GM18499 (cell line): ENCODE measurements at regions not wholly inside any gene's neighbourhood (a gene's known extent, or its start where the extent isn't known, plus 50 kb on each side); places are given as distances from the start of the nearest gene placed in this dataset.
A peak's percentile ranks its signal among the peaks of the same experiment; 100 is the strongest.

ENCODE experiments used
- ATAC-seq: cut with Tn5 transposase; IDR thresholded peaks from one replicate; pipeline ENCODE4 v1.9.1; 2021; ENCODE audit warnings: moderate number of reproducible peaks; ENCODE audit not compliant: insufficient read depth, unreplicated experiment

- no peak for ATAC-seq
These were observed 248.2 kb downstream of the HNMT start for GRCh38 chr2:138212434-138212833.

GRCh38 chr2:138213084-138213483 is 248.8 kb downstream of the HNMT start:
- peak; percentile 83 for ATAC-seq

GRCh38 chr2:138213624-138214023 is 249.4 kb downstream of the HNMT start:
- no peak for ATAC-seq

GRCh38 chr2:138215958-138216357 is 251.7 kb downstream of the HNMT start:
- ATAC-seq: no peak

GRCh38 chr2:138217975-138218374 is 253.7 kb downstream of the HNMT start:
- no peak for ATAC-seq

- ATAC-seq: no peak
These were observed 254.1 kb downstream of the HNMT start for GRCh38 chr2:138218397-138218796.

- no peak for ATAC-seq
These were observed 255.7 kb downstream of the HNMT start for GRCh38 chr2:138219961-138220360.

GRCh38 chr2:138221358-138221757 is 257.1 kb downstream of the HNMT start:
- no peak for ATAC-seq

- ATAC-seq: no peak
These were observed 259.0 kb downstream of the HNMT start for GRCh38 chr2:138223319-138223718.

- ATAC-seq: no peak
These were observed 262.9 kb downstream of the HNMT start for GRCh38 chr2:138227195-138227594.

GRCh38 chr2:138228101-138228500 is 263.8 kb downstream of the HNMT start:
- ATAC-seq: no peak

- no peak for ATAC-seq
These were observed 267.3 kb upstream of the SPOPL start for GRCh38 chr2:138234265-138234664.

- ATAC-seq: no peak
These were observed 266.5 kb upstream of the SPOPL start for GRCh38 chr2:138235041-138235440.

- no peak for ATAC-seq
These were observed 265.4 kb upstream of the SPOPL start for GRCh38 chr2:138236142-138236541.

GRCh38 chr2:138237667-138238384 is 263.7 kb upstream of the SPOPL start:
- no peak for ATAC-seq

- ATAC-seq: no peak
These were observed 262.7 kb upstream of the SPOPL start for GRCh38 chr2:138238908-138239307.

- no peak for ATAC-seq
These were observed 261.6 kb upstream of the SPOPL start for GRCh38 chr2:138239902-138240491.

- ATAC-seq: no peak
These were observed 258.2 kb upstream of the SPOPL start for GRCh38 chr2:138243372-138243771.

GRCh38 chr2:138244501-138244925 is 257.1 kb upstream of the SPOPL start:
- no peak for ATAC-seq

GRCh38 chr2:138245310-138245709 is 256.3 kb upstream of the SPOPL start:
- no peak for ATAC-seq

- no peak for ATAC-seq
These were observed 254.3 kb upstream of the SPOPL start for GRCh38 chr2:138247302-138247701.

- no peak for ATAC-seq
These were observed 252.4 kb upstream of the SPOPL start for GRCh38 chr2:138249207-138249606.
